ENCODE measurements at regions not wholly inside any gene's neighbourhood (a gene's known extent, or its start where the extent isn't known, plus 50 kb on each side); places are given as distances from the start of the nearest gene placed in this dataset.

- TF ChIP-seq POLR2AphosphoS5 (IDR thresholded peaks at IDR 0.05) (no peak), POLR2A (IDR thresholded peaks at IDR 0.05) (no peak), EP300 (IDR thresholded peaks at IDR 0.05) (no peak)
- TF ChIP-seq, protein P1, sequence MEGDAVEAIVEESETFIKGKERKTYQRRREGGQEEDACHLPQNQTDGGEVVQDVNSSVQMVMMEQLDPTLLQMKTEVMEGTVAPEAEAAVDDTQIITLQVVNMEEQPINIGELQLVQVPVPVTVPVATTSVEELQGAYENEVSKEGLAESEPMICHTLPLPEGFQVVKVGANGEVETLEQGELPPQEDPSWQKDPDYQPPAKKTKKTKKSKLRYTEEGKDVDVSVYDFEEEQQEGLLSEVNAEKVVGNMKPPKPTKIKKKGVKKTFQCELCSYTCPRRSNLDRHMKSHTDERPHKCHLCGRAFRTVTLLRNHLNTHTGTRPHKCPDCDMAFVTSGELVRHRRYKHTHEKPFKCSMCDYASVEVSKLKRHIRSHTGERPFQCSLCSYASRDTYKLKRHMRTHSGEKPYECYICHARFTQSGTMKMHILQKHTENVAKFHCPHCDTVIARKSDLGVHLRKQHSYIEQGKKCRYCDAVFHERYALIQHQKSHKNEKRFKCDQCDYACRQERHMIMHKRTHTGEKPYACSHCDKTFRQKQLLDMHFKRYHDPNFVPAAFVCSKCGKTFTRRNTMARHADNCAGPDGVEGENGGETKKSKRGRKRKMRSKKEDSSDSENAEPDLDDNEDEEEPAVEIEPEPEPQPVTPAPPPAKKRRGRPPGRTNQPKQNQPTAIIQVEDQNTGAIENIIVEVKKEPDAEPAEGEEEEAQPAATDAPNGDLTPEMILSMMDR (IDR thresholded peaks at IDR 0.05), result no peak
Measured at GRCh38 chr10:64881257-64881656, 1360.1 kb downstream of the REEP3 start.
